ENCODE measurements at regions not wholly inside any gene's neighbourhood (a gene's known extent, or its start where the extent isn't known, plus 50 kb on each side); places are given as distances from the start of the nearest gene placed in this dataset.
A peak's percentile ranks its signal among the peaks of the same experiment; 100 is the strongest.

GRCh38 chr17:36818134-36818825 is 119.0 kb upstream of the LHX1 start:
- Histone ChIP-seq H3K36me3 (ENCODE audit: control insufficient read depth in 2 of 3, insufficient read depth in 3 of 3, low read length in 3 of 3) (no peaks in the 10 kb centered on the region), H3K9ac (ENCODE audit: low read length in 3 of 3) (no peak overlapping the region), H3K9me3 (ENCODE audit: control insufficient read depth in 2 of 3, insufficient read depth in 1 of 3, low read length in 3 of 3) (no peaks in the 10 kb centered on the region), H3K27ac (ENCODE audit: low read depth in 2 of 2, low read length in 2 of 2) (peak overlapping the region; percentile 22 to 34), H3K4me1 (ENCODE audit: control insufficient read depth in 2 of 3, insufficient read depth in 2 of 3, low read depth in 1 of 3, low read length in 3 of 3) (peaks cover 0 to 10% (median 9%) of the 10 kb centered on the region in 3 donors), H3K4me3 (ENCODE audit: low read length in 3 of 3) (no peak overlapping the region), H3K27me3 (ENCODE audit: control insufficient read depth, insufficient read depth, low read length) (no peaks in the 10 kb centered on the region)
- no peak for FAIRE-seq
- intact Hi-C loops (cut with DNase I): no loop called here
- no peak for TF ChIP-seq CTCF (IDR thresholded peaks at IDR 0.05; ENCODE audit: borderline replicate concordance, extremely low read depth, insufficient read depth)
- peak in 4 of 5 donors; percentile 68 to 78 (median 72) for DNase-seq

DNA sequence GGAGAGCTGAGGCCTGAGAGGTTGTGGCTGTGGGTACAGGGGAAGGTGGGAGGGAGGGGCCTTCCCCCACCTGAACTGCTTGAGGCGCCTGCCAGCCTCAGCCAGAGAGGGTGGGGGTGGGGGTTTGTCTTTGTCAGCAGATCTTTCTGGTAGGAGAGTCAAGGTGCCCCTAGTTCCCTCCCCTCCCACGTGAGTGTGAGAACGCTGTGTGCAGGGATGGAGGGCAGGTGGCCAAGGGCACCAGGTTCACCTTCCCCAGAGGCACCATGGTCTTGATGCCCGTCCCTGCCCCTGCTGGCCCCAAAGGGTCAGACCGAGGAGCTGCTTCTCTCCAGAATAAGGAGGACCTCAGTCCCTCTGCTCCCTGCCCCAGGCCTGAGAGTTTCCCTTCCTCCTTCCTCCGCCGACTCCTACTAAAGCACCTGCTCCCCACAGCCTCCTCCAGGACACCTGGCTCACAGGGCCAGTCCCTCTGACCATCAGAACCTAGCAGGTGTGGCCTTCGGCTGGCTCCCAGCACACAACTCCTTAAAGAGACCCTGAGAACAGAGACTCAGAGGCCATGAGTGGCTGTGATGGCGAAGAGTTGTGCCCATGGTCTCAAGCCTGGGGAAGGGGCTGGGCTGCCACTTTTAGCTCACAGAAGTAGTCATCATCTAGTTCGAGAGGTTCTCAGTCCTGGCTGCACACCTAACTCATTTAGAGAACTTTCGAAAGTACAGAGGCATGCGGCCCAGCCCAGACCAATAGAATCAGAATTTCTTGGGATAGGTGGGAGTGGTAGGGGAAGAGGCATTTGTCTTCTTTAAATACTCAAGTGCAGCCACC is 113.2 kb upstream of the LHX1 start:
- no peak for FAIRE-seq

DNA sequence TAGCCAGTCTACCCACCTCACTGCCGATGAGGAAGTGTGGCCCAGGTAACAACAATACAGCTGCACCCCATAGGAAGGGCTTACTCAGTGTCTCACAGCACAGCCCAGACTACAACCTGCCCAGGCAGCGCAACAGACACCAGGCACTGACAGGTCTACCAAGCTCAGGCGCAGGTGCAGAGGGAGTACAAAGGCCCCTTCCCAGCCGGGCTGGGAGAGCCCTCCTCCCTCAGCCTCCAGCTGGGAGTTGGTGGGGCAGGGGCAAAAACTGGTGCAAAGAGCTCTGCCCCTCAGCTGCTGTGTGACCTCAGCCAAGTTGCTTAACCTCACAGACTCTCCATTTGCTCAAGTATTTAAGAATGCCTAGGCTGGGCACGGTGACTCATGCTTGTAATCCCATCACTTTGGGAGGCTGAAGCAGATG is 112.6 kb upstream of the LHX1 start:
- TF ChIP-seq CTCF (IDR thresholded peaks at IDR 0.05; ENCODE audit: borderline replicate concordance, extremely low read depth, insufficient read depth): no peak
- FAIRE-seq (no peak), DNase-seq (no peak)
- Histone ChIP-seq H3K4me1 (ENCODE audit: control insufficient read depth in 2 of 3, insufficient read depth in 2 of 3, low read depth in 1 of 3, low read length in 3 of 3) (no peaks in the 10 kb centered on the region), H3K9me3 (ENCODE audit: control insufficient read depth in 2 of 3, insufficient read depth in 1 of 3, low read length in 3 of 3) (no peaks in the 10 kb centered on the region), H3K9ac (ENCODE audit: low read length in 3 of 3) (no peak overlapping the region), H3K36me3 (ENCODE audit: control insufficient read depth in 2 of 3, insufficient read depth in 3 of 3, low read length in 3 of 3) (no peaks in the 10 kb centered on the region), H3K4me3 (ENCODE audit: low read length in 3 of 3) (no peak overlapping the region), H3K27ac (ENCODE audit: low read depth in 2 of 2, low read length in 2 of 2) (no peak overlapping the region), H3K27me3 (ENCODE audit: control insufficient read depth, insufficient read depth, low read length) (no peaks in the 10 kb centered on the region)
- intact Hi-C loops (cut with DNase I): no loop called here

More for the DNA sequence above, 113.2 kb upstream of the LHX1 start:
- peaks cover 0 to 2% (median 0%) of the 10 kb centered on the region in 3 donors for H3K4me1 ChIP-seq (ENCODE audit: control insufficient read depth in 2 of 3, insufficient read depth in 2 of 3, low read depth in 1 of 3, low read length in 3 of 3)
- no peak for TF ChIP-seq CTCF (IDR thresholded peaks at IDR 0.05; ENCODE audit: borderline replicate concordance, extremely low read depth, insufficient read depth)
- H3K27ac ChIP-seq (ENCODE audit: low read depth in 2 of 2, low read length in 2 of 2): peak overlapping the region in 1 of 2 donors; percentile 26
- peak in 1 of 5 donors; percentile 40 for DNase-seq
- no peaks in the 10 kb centered on the region for H3K36me3 ChIP-seq (ENCODE audit: control insufficient read depth in 2 of 3, insufficient read depth in 3 of 3, low read length in 3 of 3)
- no peaks in the 10 kb centered on the region for H3K9me3 ChIP-seq (ENCODE audit: control insufficient read depth in 2 of 3, insufficient read depth in 1 of 3, low read length in 3 of 3)
- no peak overlapping the region for H3K9ac ChIP-seq (ENCODE audit: low read length in 3 of 3)
- intact Hi-C loops (cut with DNase I): no loop called here
- H3K27me3 ChIP-seq (ENCODE audit: control insufficient read depth, insufficient read depth, low read length): no peaks in the 10 kb centered on the region
- H3K4me3 ChIP-seq (ENCODE audit: low read length in 3 of 3): no peak overlapping the region

All from kidney (tissue), 13 donors.